Endothelial cell of umbilical vein (primary cell): ENCODE measurements at regions not wholly inside any gene's neighbourhood (a gene's known extent, or its start where the extent isn't known, plus 50 kb on each side); places are given as distances from the start of the nearest gene placed in this dataset.
"Not testable (repeated sequence)": the region's sequence is repeated elsewhere in the genome, so short reads cannot be mapped to it uniquely, and the experiment has no call there.

Source experiments
- BruUV-seq: library from RNA; stranded (reverse); fragments of 400-500 nt; replicated peaks from 2 replicates; lab custom pipeline; 2021; lab: Mats Ljungman, UMichigan
- CTCF ChIA-PET: fragments of 300-600, 350-600 bp; sonication (Branson Sonifier 250); formaldehyde crosslinking; loops from one replicate; lab custom pipeline; 2021; ENCODE audit warnings: antibody characterized with exemption, inconsistent platforms; lab: Charles Lee
- POLR2A ChIA-PET: fragments of 300-600, 350-600 bp; sonication (Branson Sonifier 250); formaldehyde crosslinking; loops from one replicate; lab custom pipeline; 2021; ENCODE audit warnings: antibody characterized with exemption, inconsistent platforms; lab: Charles Lee
- DNase-seq: peaks from one replicate; pipeline ENCODE4 v3.0.0-alpha.2; 2011; ENCODE audit warnings: low read depth, low spot score
- FAIRE-seq: peaks from 2 replicates; lab custom pipeline; 2011; peaks lifted over from hg19 to GRCh38; lab: Jason Lieb, UNC
- H2AFZ ChIP-seq: 2 replicates; pipeline ENCODE4 v1.6.0; 2012; ENCODE audit warnings: low read depth, low read length, control low read depth, inconsistent platforms
- H3K27ac ChIP-seq: 2 replicates; pipeline ENCODE4 v1.5.1; 2011; ENCODE audit warnings: low read depth, mild to moderate bottlenecking, control low read depth, low read length, moderate library complexity; ENCODE audit not compliant: insufficient read depth
- H3K27me3 ChIP-seq, 2 experiments: 2 replicates each; pipeline versions ENCODE4 v1.6.0 to v1.6.1; 2011; ENCODE audit warnings: low read length in 2 of 2, mixed read lengths in 1 of 2; ENCODE audit not compliant: control insufficient read depth in 2 of 2, insufficient read depth in 2 of 2
- H3K36me3 ChIP-seq, 2 experiments: 2 replicates in 1 of 2; 3 replicates in 1 of 2; pipeline ENCODE4 v1.5.1; 2011; ENCODE audit warnings: low read length in 2 of 2, mild to moderate bottlenecking in 1 of 2, moderate library complexity in 1 of 2; ENCODE audit not compliant: control insufficient read depth in 2 of 2, insufficient read depth in 2 of 2; ENCODE audit errors: extremely low read depth in 1 of 2
- H3K4me1 ChIP-seq: 3 replicates; pipeline ENCODE4 v1.5.1; 2011; ENCODE audit warnings: mild to moderate bottlenecking, low read length; ENCODE audit not compliant: control insufficient read depth, insufficient read depth; ENCODE audit errors: extremely low read depth
- H3K4me2 ChIP-seq: 2 replicates; pipeline ENCODE4 v1.6.1; 2011; ENCODE audit warnings: low read length, control low read depth, mixed read lengths; ENCODE audit not compliant: insufficient read depth
- H3K4me3 ChIP-seq, 3 experiments: fragments of 200-600 bp in 1 of 3; sonication (generic), shearing (Covaris generic) in 1 of 3; replicated peaks in 1 of 3; 2 replicates each; pipeline ENCODE4 v1.5.1; 2011 to 2016; ENCODE audit warnings: control low read depth in 3 of 3, low read length in 3 of 3, mild to moderate bottlenecking in 2 of 3, inconsistent platforms in 1 of 3, low read depth in 1 of 3, moderate library complexity in 1 of 3; ENCODE audit not compliant: insufficient read depth in 1 of 3
- H3K79me2 ChIP-seq: 2 replicates; pipeline ENCODE4 v1.6.0; 2012; ENCODE audit warnings: low read length, inconsistent platforms; ENCODE audit not compliant: control insufficient read depth, insufficient read depth
- H3K9ac ChIP-seq: replicated peaks from 2 replicates; pipeline ENCODE3; 2011; ENCODE audit warnings: low read length, control low read depth; ENCODE audit not compliant: insufficient read depth; ENCODE audit errors: extremely low read depth
- H3K9me1 ChIP-seq: replicated peaks from 3 replicates; pipeline ENCODE4 v1.6.0; 2011; ENCODE audit warnings: mild to moderate bottlenecking, low read length; ENCODE audit not compliant: control insufficient read depth, insufficient read depth; ENCODE audit errors: extremely low read depth
- H3K9me3 ChIP-seq: replicated peaks from 2 replicates; pipeline ENCODE4 v1.5.1; 2012; ENCODE audit warnings: low read length, inconsistent platforms; ENCODE audit not compliant: control insufficient read depth, insufficient read depth
- H4K20me1 ChIP-seq: replicated peaks from 2 replicates; pipeline ENCODE3; 2011; ENCODE audit warnings: mild to moderate bottlenecking, low read length; ENCODE audit not compliant: control insufficient read depth, insufficient read depth; ENCODE audit errors: extremely low read depth
- EZH2 ChIP-seq: IDR thresholded peaks from 2 replicates; pipeline ENCODE4 v1.6.1; 2012; ENCODE audit warnings: borderline replicate concordance, low read depth, mild to moderate bottlenecking, moderate library complexity, low read length, inconsistent platforms; ENCODE audit not compliant: severe bottlenecking
- FOS ChIP-seq: IDR thresholded peaks from 2 replicates; pipeline ENCODE4 v1.6.1; 2011; ENCODE audit warnings: mild to moderate bottlenecking, low read length, moderate library complexity, borderline replicate concordance; ENCODE audit not compliant: insufficient read depth
- JUN ChIP-seq: IDR thresholded peaks from 2 replicates; pipeline ENCODE4 v1.6.1; 2011; ENCODE audit warnings: borderline replicate concordance, low read depth; ENCODE audit not compliant: insufficient read length, insufficient read depth
- MYC ChIP-seq: IDR thresholded peaks from one replicate; pipeline ENCODE4 v1.6.1; 2011; ENCODE audit warnings: mild to moderate bottlenecking, low read depth, low read length
- POLR2A ChIP-seq: IDR thresholded peaks from 2 replicates; pipeline ENCODE4 v1.6.1; 2012; ENCODE audit warnings: low read depth, mild to moderate bottlenecking, control low read depth, low read length
- POLR2AphosphoS5 ChIP-seq: IDR thresholded peaks from 2 replicates; pipeline ENCODE4 v1.6.1; 2012; ENCODE audit warnings: low read depth, mild to moderate bottlenecking, control low read depth, low read length, moderate library complexity; ENCODE audit not compliant: insufficient read depth
- dilution Hi-C: fragments of 300-500 bp; cut with MboI; formaldehyde crosslinking; loops from one replicate; pipeline ENCODE4 v1.15.0; 2019; ENCODE audit warnings: low sequenced_read_pairs; ENCODE audit not compliant: extremely low pct_ligation_motif_present
- intact Hi-C: fragments of 100-400 bp; cut with micrococcal nuclease; formaldehyde crosslinking; loops from one replicate; pipeline ENCODE4 v1.10.0; 2022
- TF ChIP-seq, protein P1 (sequence below), 2 donors: IDR thresholded peaks; 1 replicate in 1 of 2; 2 replicates in 1 of 2; pipeline ENCODE4 v1.5.1; 2011; ENCODE audit warnings: low read length in 2 of 2, mild to moderate bottlenecking in 2 of 2, moderate library complexity in 2 of 2, control low read depth in 1 of 2, inconsistent platforms in 1 of 2, low read depth in 1 of 2; ENCODE audit not compliant: insufficient read depth in 1 of 2; ENCODE audit errors: extremely low read depth in 1 of 2

DNA sequence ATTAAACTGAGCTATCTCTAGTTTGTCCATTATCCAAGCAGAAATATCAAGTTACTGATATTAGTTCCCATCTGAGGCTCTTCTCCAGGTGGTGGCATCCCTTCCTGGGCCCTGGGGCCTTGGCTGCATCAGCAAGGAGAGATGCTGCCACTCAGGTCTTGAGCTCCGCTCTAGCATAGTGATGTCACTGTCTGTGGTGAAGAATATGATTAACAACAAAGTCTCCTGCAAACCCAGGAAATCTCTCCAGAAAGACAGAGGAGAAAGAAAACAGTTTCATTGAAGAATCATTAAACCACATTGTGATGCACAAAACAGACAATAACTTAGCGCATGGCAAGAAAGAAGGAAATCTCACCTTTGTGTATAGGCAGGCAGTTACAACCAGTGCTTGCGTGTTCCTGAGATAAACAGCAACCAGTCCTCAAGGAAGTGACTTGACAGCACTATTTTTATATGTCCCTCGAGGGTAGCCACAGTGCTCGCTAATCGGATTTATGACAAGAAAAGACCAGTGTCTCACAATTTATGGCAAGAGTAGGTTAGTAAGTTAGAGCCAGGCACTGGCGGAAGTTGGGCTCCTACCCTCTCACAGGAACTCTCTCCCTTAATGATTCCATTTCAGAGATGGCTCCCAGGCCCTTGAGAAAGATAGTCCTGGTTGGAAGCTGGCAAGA, 151.1 kb downstream of the AHSP start:
- H3K4me1 ChIP-seq, result no peaks in the 10 kb centered on the region
- TF ChIP-seq, protein P1, sequence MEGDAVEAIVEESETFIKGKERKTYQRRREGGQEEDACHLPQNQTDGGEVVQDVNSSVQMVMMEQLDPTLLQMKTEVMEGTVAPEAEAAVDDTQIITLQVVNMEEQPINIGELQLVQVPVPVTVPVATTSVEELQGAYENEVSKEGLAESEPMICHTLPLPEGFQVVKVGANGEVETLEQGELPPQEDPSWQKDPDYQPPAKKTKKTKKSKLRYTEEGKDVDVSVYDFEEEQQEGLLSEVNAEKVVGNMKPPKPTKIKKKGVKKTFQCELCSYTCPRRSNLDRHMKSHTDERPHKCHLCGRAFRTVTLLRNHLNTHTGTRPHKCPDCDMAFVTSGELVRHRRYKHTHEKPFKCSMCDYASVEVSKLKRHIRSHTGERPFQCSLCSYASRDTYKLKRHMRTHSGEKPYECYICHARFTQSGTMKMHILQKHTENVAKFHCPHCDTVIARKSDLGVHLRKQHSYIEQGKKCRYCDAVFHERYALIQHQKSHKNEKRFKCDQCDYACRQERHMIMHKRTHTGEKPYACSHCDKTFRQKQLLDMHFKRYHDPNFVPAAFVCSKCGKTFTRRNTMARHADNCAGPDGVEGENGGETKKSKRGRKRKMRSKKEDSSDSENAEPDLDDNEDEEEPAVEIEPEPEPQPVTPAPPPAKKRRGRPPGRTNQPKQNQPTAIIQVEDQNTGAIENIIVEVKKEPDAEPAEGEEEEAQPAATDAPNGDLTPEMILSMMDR (IDR thresholded peaks at IDR 0.05; ENCODE audit: extremely low read depth in 1 of 2, insufficient read depth in 1 of 2, low read depth in 1 of 2, low read length in 2 of 2), result no peak
- TF ChIP-seq JUN (no peak), POLR2A (no peak), FOS (no peak), POLR2AphosphoS5 (no peak), MYC (no peak), EZH2 (no peak)
- H3K36me3 ChIP-seq, result no peaks in the 10 kb centered on the region
- no peak overlapping the region for H2AFZ ChIP-seq
- DNase-seq (no peak), FAIRE-seq (no peak)
- H3K27ac ChIP-seq, result no peak overlapping the region
- dilution Hi-C loops (no loop called here), intact Hi-C loops (no loop called here)
- no peaks in the 10 kb centered on the region for H3K79me2 ChIP-seq
- H3K9me3 ChIP-seq, result no peaks in the 10 kb centered on the region
- no TSS peak for BruUV-seq
- no peaks in the 10 kb centered on the region for H4K20me1 ChIP-seq
- POLR2A ChIA-PET, result no interaction called here
- H3K4me3 ChIP-seq, result no peak overlapping the region
- CTCF ChIA-PET, result no interaction called here
- H3K9me1 ChIP-seq, result no peaks in the 10 kb centered on the region
- H3K4me2 ChIP-seq, result no peak overlapping the region
- H3K9ac ChIP-seq, result no peak overlapping the region
- no peaks in the 10 kb centered on the region for H3K27me3 ChIP-seq

DNA sequence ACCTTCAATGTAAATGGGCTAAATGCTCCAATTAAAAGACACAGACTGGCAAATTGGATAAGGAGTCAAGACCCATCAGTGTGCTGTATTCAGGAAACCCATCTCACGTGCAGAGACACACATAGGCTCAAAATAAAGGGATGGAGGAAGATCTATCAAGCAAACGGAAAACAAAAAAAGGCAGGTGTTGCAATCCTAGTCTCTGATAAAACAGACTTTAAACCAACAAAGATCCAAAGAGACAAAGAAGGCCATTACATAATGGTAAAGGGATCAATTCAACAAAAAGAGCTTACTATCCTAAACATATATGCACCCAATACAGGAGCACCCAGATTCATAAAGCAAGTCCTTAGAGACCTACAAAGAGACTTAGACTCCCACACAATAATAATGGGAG, 161.6 kb downstream of the AHSP start:
- H3K79me2 ChIP-seq, CTCF ChIA-PET, H3K36me3 ChIP-seq, H2AFZ ChIP-seq, H3K9me3 ChIP-seq, H3K27me3 ChIP-seq, FAIRE-seq, H3K4me3 ChIP-seq, H3K4me1 ChIP-seq, dilution Hi-C loops, H3K4me2 ChIP-seq, DNase-seq, H3K9ac ChIP-seq, BruUV-seq, H3K27ac ChIP-seq, H4K20me1 ChIP-seq, intact Hi-C loops, POLR2A ChIA-PET, H3K9me1 ChIP-seq: not testable (repeated sequence)

DNA sequence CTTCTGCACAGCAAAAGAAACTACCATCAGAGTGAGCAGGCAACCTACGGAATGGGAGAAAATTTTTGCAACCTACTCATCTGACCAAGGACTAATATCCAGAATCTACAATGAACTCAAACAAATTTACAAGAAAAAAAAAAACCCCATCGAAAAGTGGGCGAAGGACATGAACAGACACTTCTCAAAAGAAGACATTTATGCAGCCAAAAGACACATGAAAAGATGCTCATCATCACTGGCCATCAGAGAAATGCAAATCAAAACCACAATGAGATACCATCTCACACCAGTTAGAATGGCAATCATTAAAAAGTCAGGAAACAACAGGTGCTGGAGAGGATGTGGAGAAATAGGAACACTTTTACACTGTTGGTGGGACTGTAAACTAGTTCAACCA, 164.6 kb downstream of the AHSP start:
- H3K27ac ChIP-seq, POLR2A ChIA-PET, FAIRE-seq, H3K27me3 ChIP-seq, H3K4me1 ChIP-seq, H3K4me2 ChIP-seq, H3K4me3 ChIP-seq, H3K36me3 ChIP-seq, BruUV-seq, dilution Hi-C loops, H3K79me2 ChIP-seq, H3K9me1 ChIP-seq, CTCF ChIA-PET, H4K20me1 ChIP-seq, H3K9ac ChIP-seq, H3K9me3 ChIP-seq, DNase-seq, H2AFZ ChIP-seq: not testable (repeated sequence)
- intact Hi-C loops, result loop anchor here (10.0 kb wide), 1 partner anchor 708 kb away; the partner anchor contains the start of gene HSD3B7
